KG1 (cell line): ENCODE measurements at regions not wholly inside any gene's neighbourhood (a gene's known extent, or its start where the extent isn't known, plus 50 kb on each side); places are given as distances from the start of the nearest gene placed in this dataset.
"Not testable (repeated sequence)": the region's sequence is repeated elsewhere in the genome, so short reads cannot be mapped to it uniquely, and the experiment has no call there.

Experiments used
- DNase-seq: peaks from one replicate; lab custom pipeline; 2025; lab: John Stamatoyannopoulos, UW

- no peak for DNase-seq
Measured at GRCh38 chr1:83130886-83131691, 867.8 kb downstream of the TTLL7 start.

- DNase-seq: no peak
Measured at GRCh38 chr1:83129107-83129506, 869.8 kb downstream of the TTLL7 start.

- DNase-seq: no peak
Measured at GRCh38 chr1:83125456-83125855, 873.5 kb downstream of the TTLL7 start.

- DNase-seq: no peak
Measured at GRCh38 chr1:83123019-83123418, 875.9 kb downstream of the TTLL7 start.

- no peak for DNase-seq
Measured at GRCh38 chr1:83118472-83118871, 880.5 kb downstream of the TTLL7 start.

GRCh38 chr1:83117030-83117429 lies 881.9 kb downstream of the TTLL7 start:
- DNase-seq: not testable (repeated sequence)

- DNase-seq: no peak
Measured at GRCh38 chr1:83115785-83116184, 883.1 kb downstream of the TTLL7 start.

- no peak for DNase-seq
Measured at GRCh38 chr1:83114136-83114834, 884.6 kb downstream of the TTLL7 start.

GRCh38 chr1:83113652-83114051 lies 885.3 kb downstream of the TTLL7 start:
- no peak for DNase-seq

GRCh38 chr1:83112248-83112885 lies 886.6 kb downstream of the TTLL7 start:
- no peak for DNase-seq

- no peak for DNase-seq
Measured at GRCh38 chr1:83110156-83110555, 888.8 kb downstream of the TTLL7 start.

GRCh38 chr1:83109692-83110091 lies 889.2 kb downstream of the TTLL7 start:
- no peak for DNase-seq

- DNase-seq: no peak
Measured at GRCh38 chr1:83104558-83104957, 894.4 kb downstream of the TTLL7 start.

- DNase-seq: no peak
Measured at GRCh38 chr1:83103341-83103740, 895.6 kb downstream of the TTLL7 start.

GRCh38 chr1:83102630-83103071 lies 896.3 kb downstream of the TTLL7 start:
- DNase-seq: no peak

GRCh38 chr1:83101406-83101805 lies 897.5 kb downstream of the TTLL7 start:
- no peak for DNase-seq

GRCh38 chr1:83100133-83100532 lies 898.8 kb downstream of the TTLL7 start:
- no peak for DNase-seq

- no peak for DNase-seq
Measured at GRCh38 chr1:83098791-83099190, 900.1 kb downstream of the TTLL7 start.

- no peak for DNase-seq
Measured at GRCh38 chr1:83098131-83098530, 900.8 kb downstream of the TTLL7 start.

GRCh38 chr1:83097715-83098114 lies 901.2 kb downstream of the TTLL7 start:
- DNase-seq: no peak

- DNase-seq: no peak
Measured at GRCh38 chr1:83095570-83095969, 903.4 kb downstream of the TTLL7 start.

GRCh38 chr1:83090195-83090594 lies 908.7 kb downstream of the TTLL7 start:
- no peak for DNase-seq

- DNase-seq: no peak
Measured at GRCh38 chr1:83087851-83088250, 911.1 kb downstream of the TTLL7 start.
